ENCODE measurements at regions not wholly inside any gene's neighbourhood (a gene's known extent, or its start where the extent isn't known, plus 50 kb on each side); places are given as distances from the start of the nearest gene placed in this dataset.

- no peak for TF ChIP-seq CTCF (IDR thresholded peaks at IDR 0.05)
- TF ChIP-seq POLR2A (IDR thresholded peaks at IDR 0.05): no peak
Observed at GRCh38 chr4:101644516-101644915, 146.0 kb upstream of the BANK1 start.
